Right atrium auricular region (tissue), 2 donors: ENCODE measurements at regions not wholly inside any gene's neighbourhood (a gene's known extent, or its start where the extent isn't known, plus 50 kb on each side); places are given as distances from the start of the nearest gene placed in this dataset.

Source experiments
- DNase-seq: peaks from one replicate; pipeline ENCODE4 v3.0.0-alpha.2; 2019; ENCODE audit warnings: low spot score
- H3K27ac ChIP-seq, 2 donors: fragments of 200-600 bp; sonication (generic); 1 replicate in 1 of 2; 2 replicates in 1 of 2; pipeline ENCODE4 v1.5.1; 2016 to 2019
- H3K27me3 ChIP-seq, 2 donors: fragments of 200-600 bp; sonication (generic); one replicate each; pipeline versions ENCODE4 v1.5.1 to v1.6.0; 2017 to 2019
- H3K36me3 ChIP-seq: fragments of 200-600 bp; sonication (generic); one replicate; pipeline ENCODE4 v1.5.1; 2016
- H3K4me1 ChIP-seq, 2 donors: fragments of 200-600 bp; sonication (generic); one replicate each; pipeline versions ENCODE4 v1.5.1 to v1.6.0; 2017 to 2019
- H3K4me3 ChIP-seq, 2 donors: fragments of 200-600 bp; sonication (generic); 1 replicate in 1 of 2; 2 replicates in 1 of 2; pipeline ENCODE4 v1.5.1; 2017 to 2019; ENCODE audit warnings: mild to moderate bottlenecking in 1 of 2, moderate library complexity in 1 of 2
- H3K9me3 ChIP-seq, 2 donors: fragments of 200-600 bp; sonication (generic); one replicate each; pipeline ENCODE4 v1.5.1; 2019
- TF ChIP-seq, protein P1 (sequence below), 2 donors: fragments of 200-600 bp; sonication (generic); IDR thresholded peaks; one replicate each; pipeline ENCODE4 v1.5.1; 2019; ENCODE audit warnings: antibody characterized with exemption in 2 of 2

GRCh38 chr7:132653366-132653930 is 77.2 kb upstream of the PLXNA4 start:
- Histone ChIP-seq H3K9me3 (no peaks in the 10 kb centered on the region), H3K27ac (no peak overlapping the region), H3K27me3 (no peaks in the 10 kb centered on the region), H3K4me3 (no peak overlapping the region), H3K4me1 (peaks cover 0 to 13% of the 10 kb centered on the region in 2 donors), H3K36me3 (no peaks in the 10 kb centered on the region)
- no peak for DNase-seq
- TF ChIP-seq, protein P1, sequence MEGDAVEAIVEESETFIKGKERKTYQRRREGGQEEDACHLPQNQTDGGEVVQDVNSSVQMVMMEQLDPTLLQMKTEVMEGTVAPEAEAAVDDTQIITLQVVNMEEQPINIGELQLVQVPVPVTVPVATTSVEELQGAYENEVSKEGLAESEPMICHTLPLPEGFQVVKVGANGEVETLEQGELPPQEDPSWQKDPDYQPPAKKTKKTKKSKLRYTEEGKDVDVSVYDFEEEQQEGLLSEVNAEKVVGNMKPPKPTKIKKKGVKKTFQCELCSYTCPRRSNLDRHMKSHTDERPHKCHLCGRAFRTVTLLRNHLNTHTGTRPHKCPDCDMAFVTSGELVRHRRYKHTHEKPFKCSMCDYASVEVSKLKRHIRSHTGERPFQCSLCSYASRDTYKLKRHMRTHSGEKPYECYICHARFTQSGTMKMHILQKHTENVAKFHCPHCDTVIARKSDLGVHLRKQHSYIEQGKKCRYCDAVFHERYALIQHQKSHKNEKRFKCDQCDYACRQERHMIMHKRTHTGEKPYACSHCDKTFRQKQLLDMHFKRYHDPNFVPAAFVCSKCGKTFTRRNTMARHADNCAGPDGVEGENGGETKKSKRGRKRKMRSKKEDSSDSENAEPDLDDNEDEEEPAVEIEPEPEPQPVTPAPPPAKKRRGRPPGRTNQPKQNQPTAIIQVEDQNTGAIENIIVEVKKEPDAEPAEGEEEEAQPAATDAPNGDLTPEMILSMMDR (IDR thresholded peaks at IDR 0.05) = no peak

- DNase-seq = no peak
- TF ChIP-seq, protein P1 (IDR thresholded peaks at IDR 0.05) = no peak
- Histone ChIP-seq H3K36me3 (no peaks in the 10 kb centered on the region), H3K9me3 (no peaks in the 10 kb centered on the region), H3K4me3 (no peak overlapping the region), H3K27me3 (no peaks in the 10 kb centered on the region), H3K4me1 (peaks cover 0 to 13% of the 10 kb centered on the region in 2 donors), H3K27ac (no peak overlapping the region)
Observed at GRCh38 chr7:132652507-132652906, 76.2 kb upstream of the PLXNA4 start.

GRCh38 chr7:132650498-132650897 is 74.2 kb upstream of the PLXNA4 start:
- no peaks in the 10 kb centered on the region for H3K9me3 ChIP-seq
- H3K27me3 ChIP-seq = no peaks in the 10 kb centered on the region
- H3K4me1 ChIP-seq = peaks cover 0 to 8% of the 10 kb centered on the region in 2 donors
- H3K4me3 ChIP-seq = no peak overlapping the region
- H3K27ac ChIP-seq = no peak overlapping the region
- H3K36me3 ChIP-seq = no peaks in the 10 kb centered on the region
- TF ChIP-seq, protein P1 (IDR thresholded peaks at IDR 0.05) = no peak
- DNase-seq = no peak

GRCh38 chr7:132647311-132647710 is 71.0 kb upstream of the PLXNA4 start:
- TF ChIP-seq, protein P1 (IDR thresholded peaks at IDR 0.05) = no peak
- Histone ChIP-seq H3K9me3 (no peaks in the 10 kb centered on the region), H3K27me3 (no peaks in the 10 kb centered on the region), H3K4me1 (no peaks in the 10 kb centered on the region), H3K27ac (no peak overlapping the region), H3K36me3 (no peaks in the 10 kb centered on the region), H3K4me3 (no peak overlapping the region)
- DNase-seq = no peak

DNA sequence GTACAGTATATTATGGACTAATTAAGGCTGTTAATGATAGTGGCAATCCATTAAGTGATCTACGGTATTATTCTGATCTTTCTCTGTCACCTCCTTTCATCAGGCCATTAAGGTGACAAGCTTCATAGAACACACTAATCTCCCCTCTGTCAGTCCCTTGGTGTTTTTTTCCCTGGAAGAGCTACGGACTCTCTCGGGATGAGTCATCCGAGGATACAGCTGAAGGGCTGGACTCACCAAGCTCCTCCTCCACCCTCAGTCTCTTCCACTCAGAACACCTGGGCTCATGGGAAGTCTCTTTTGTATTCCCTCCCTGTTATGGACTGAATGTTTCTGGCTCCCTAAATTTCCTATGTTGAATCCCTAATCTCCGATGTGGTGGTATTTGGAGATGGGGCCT is 69.8 kb upstream of the PLXNA4 start:
- Histone ChIP-seq H3K27me3 (no peaks in the 10 kb centered on the region), H3K36me3 (no peaks in the 10 kb centered on the region), H3K27ac (no peak overlapping the region), H3K4me1 (no peaks in the 10 kb centered on the region), H3K9me3 (no peaks in the 10 kb centered on the region), H3K4me3 (no peak overlapping the region)
- TF ChIP-seq, protein P1 (IDR thresholded peaks at IDR 0.05) = no peak
- no peak for DNase-seq

DNA sequence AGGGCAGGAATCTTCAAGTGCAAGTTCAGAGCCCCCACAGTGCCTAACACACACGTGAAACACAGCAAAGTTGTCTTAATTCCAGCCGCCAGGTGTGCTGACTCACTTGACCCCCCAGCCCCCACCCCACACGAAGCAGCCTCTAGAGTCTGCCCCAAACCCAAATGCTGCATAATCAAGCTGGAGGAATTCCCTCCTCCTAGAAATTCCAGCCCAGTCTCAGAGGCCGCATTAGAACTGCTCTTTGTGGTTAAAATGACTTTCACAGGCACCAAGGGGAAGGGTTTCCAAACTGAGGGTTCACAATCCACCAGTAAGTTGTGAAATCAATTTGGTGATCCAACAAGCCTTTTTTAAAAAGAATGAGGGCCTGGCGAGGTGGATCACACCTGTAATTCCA is 67.0 kb upstream of the PLXNA4 start:
- H3K27me3 ChIP-seq = no peaks in the 10 kb centered on the region
- no peaks in the 10 kb centered on the region for H3K4me1 ChIP-seq
- H3K9me3 ChIP-seq = no peaks in the 10 kb centered on the region
- H3K27ac ChIP-seq = no peak overlapping the region
- no peak overlapping the region for H3K4me3 ChIP-seq
- DNase-seq = no peak
- H3K36me3 ChIP-seq = no peaks in the 10 kb centered on the region
- TF ChIP-seq, protein P1 (IDR thresholded peaks at IDR 0.05) = no peak
